GM06990 (cell line): ENCODE measurements at regions not wholly inside any gene's neighbourhood (a gene's known extent, or its start where the extent isn't known, plus 50 kb on each side); places are given as distances from the start of the nearest gene placed in this dataset.
"Not testable (repeated sequence)": the region's sequence is repeated elsewhere in the genome, so short reads cannot be mapped to it uniquely, and the experiment has no call there.

Experiments
- DNase-seq: peaks from one replicate; pipeline ENCODE4 v3.0.0-alpha.2; 2011; ENCODE audit not compliant: insufficient read length; ENCODE audit errors: extremely low read depth
- H3K27me3 ChIP-seq: replicated peaks from 2 replicates; pipeline ENCODE4 v1.6.0; 2011; ENCODE audit warnings: low read length; ENCODE audit not compliant: control insufficient read depth, insufficient read depth
- H3K36me3 ChIP-seq: 2 replicates; pipeline ENCODE4 v1.5.1; 2011; ENCODE audit warnings: low read length; ENCODE audit not compliant: control insufficient read depth, insufficient read depth
- H3K4me3 ChIP-seq: replicated peaks from 2 replicates; pipeline ENCODE4 v1.5.1; 2011; ENCODE audit warnings: low read depth, mild to moderate bottlenecking, control low read depth, low read length
- CTCF ChIP-seq: IDR thresholded peaks from 2 replicates; pipeline ENCODE4 v1.5.1; 2011; ENCODE audit warnings: low read length, control low read depth, mild to moderate bottlenecking, inconsistent platforms; ENCODE audit not compliant: insufficient read depth, poor library complexity, severe bottlenecking

DNA sequence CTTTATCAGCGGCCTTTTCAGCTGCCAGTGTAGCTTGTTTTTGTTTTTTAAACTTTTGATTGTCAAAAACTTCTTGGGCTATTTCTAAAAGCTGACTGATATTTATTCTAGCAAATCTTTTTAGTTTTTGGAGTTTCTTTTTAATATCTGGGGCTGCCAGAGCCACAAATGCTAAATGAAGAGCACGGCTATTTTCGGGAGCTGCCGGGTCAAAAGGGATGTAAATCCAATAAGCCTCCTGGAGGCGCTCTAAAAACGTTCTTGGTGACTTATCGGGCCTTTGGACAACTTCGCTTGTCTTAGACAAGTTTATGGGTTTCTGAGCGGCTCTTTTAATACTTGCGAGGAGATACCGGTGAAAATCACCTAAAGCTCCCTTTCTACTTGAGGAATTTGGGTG is 166.1 kb upstream of the CCZ1B start:
- not testable (repeated sequence) for H3K27me3 ChIP-seq, H3K36me3 ChIP-seq, DNase-seq, H3K4me3 ChIP-seq

GRCh38 chr7:6995026-6995425 is 169.0 kb upstream of the CCZ1B start:
- DNase-seq, H3K4me3 ChIP-seq, H3K36me3 ChIP-seq, H3K27me3 ChIP-seq: not testable (repeated sequence)

DNA sequence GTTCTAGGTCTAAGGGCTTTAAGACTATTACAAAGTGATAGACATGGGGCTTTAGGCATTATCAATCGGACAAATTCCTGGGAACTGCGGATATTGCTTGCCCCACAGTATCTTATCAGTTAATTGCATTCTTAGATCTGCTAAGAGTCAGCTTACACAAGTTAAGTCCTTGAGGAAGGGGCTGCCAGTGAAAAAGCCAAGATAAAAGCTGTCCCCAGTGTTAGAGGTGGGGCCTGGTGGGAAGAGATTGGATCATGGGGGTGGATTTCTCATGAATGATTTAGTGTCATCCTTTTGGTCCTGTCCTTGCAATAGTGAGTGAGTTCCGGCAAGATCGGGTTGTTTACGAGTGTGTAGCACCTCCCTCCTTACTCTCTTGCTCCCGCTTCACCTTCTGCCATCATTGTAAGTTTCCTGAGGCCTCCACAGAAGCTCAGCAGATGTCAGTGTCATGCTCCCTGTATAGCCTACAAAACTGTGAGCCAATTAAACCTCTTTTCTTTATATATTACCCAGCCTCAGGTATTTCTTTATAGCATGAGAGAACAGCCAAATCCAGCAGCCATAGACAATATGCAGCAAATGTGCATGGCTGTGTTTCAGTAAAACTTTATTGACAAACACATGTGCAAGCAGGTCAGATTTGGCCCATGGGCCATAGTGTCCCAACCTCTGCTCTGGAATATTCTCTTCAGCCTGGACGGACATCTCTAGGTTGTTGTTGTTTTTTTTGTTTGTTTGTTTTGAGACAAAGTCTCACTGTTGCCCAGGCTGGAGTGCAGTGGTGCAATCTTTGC is 169.6 kb upstream of the CCZ1B start:
- DNase-seq, H3K4me3 ChIP-seq: not testable (repeated sequence)

GRCh38 chr7:6999067-6999666 is 173.1 kb upstream of the CCZ1B start:
- H3K4me3 ChIP-seq, H3K36me3 ChIP-seq, DNase-seq, H3K27me3 ChIP-seq: not testable (repeated sequence)

More for the DNA sequence above, 169.6 kb upstream of the CCZ1B start:
- H3K27me3 ChIP-seq, H3K36me3 ChIP-seq: not testable (repeated sequence)

- no peaks in the 10 kb centered on the region for H3K36me3 ChIP-seq
- no peak overlapping the region for H3K4me3 ChIP-seq
- no peak for DNase-seq
- H3K27me3 ChIP-seq = no peaks in the 10 kb centered on the region
- TF ChIP-seq CTCF = no peak
Measured at GRCh38 chr7:7002418-7003062, 176.5 kb upstream of the CCZ1B start.

DNA sequence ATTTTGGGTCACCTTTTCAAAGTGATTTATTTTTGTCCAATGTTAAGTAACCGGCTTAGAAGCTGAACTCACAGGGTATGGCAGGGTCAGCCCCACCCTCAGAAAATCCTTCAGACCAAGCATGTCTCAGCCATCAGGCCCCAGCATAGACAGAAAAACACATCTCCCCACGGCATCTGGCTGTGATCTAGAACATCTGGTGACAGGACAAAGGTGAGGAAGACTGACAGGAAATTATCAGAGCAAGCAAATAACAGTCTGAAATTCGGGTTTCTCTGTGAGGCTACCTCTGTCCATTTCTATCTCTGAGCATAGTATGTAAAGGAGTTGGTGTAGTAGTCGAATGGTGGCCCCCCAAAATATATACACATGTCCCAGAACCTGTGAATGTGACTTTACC is 177.0 kb upstream of the C1GALT1 start:
- H3K4me3 ChIP-seq = no peak overlapping the region
- H3K27me3 ChIP-seq = no peaks in the 10 kb centered on the region
- TF ChIP-seq CTCF = no peak
- no peaks in the 10 kb centered on the region for H3K36me3 ChIP-seq
- no peak for DNase-seq

DNA sequence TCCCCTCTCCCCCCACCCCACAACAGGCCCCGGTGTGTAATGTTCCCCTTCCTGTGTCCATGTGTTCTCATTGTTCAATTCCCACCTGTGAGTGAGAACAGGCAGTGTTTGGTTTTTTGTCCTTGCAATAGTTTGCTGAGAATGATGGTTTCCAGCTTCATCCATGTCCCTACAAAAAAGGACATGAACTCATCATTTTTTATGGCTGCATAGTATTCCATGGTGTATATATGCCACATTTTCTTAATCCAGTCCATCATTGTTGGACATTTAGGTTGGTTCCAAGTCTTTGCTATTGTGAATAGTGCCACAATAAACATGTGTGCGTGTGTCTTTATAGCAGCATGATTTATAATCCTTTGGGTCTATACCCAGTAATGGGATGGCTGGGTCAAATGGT is 176.4 kb upstream of the C1GALT1 start:
- DNase-seq, H3K36me3 ChIP-seq, H3K4me3 ChIP-seq, H3K27me3 ChIP-seq: not testable (repeated sequence)

- not testable (repeated sequence) for H3K27me3 ChIP-seq, DNase-seq, H3K36me3 ChIP-seq, H3K4me3 ChIP-seq
Measured at GRCh38 chr7:7011241-7011640, 171.1 kb upstream of the C1GALT1 start.

DNA sequence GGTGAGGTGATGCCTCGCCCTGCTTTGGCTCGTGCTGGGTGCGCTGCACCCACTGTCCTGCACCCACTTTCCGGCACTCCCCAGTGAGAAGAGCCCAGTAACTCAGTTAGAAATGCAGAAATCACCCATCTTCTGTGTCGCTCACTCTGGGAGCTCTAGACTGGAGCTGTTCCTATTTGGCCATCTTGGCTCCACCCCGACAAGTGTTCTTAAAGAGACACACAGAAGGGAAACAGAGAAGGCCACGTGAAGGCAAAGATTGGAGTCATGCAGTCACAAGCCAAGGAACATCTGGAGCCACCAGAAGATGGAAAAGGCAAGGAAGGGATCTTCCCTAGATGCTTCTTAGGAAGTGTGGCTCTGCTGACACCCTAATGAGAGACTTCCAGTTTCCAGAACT is 170.6 kb upstream of the C1GALT1 start:
- H3K4me3 ChIP-seq, H3K36me3 ChIP-seq, DNase-seq, H3K27me3 ChIP-seq: not testable (repeated sequence)
